ENCODE measurements at regions not wholly inside any gene's neighbourhood (a gene's known extent, or its start where the extent isn't known, plus 50 kb on each side); places are given as distances from the start of the nearest gene placed in this dataset.

DNA sequence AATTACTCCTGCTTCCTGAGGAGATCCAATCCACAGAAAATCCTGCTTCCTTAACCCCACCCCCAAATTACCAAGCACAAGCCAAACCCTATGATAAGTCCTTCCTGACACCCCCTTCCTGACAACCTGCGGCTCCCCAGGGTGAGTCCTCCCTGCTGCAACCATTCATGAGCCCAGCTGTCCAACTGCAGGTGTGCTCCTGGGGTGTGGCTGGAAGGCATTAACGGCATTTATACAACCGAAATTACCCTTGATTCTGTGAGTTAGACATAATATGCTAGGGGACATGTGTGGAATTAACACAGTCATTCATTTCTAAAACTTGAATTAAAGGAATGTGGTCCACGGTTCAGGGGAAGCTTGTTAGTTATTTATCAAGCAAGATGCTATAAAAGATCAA is 119.0 kb upstream of the ALKAL2 start:
- Mint-ChIP-seq H3K27ac (ENCODE audit: unreplicated experiment) (no peak overlapping the region), H3K9me3 (ENCODE audit: unreplicated experiment) (peaks cover 12% of the 10 kb centered on the region), H3K4me1 (ENCODE audit: low read depth, unreplicated experiment) (no peaks in the 10 kb centered on the region), H3K4me3 (ENCODE audit: unreplicated experiment) (no peak overlapping the region), H3K36me3 (ENCODE audit: low read depth, unreplicated experiment) (no peaks in the 10 kb centered on the region), H3K27me3 (ENCODE audit: low read depth, unreplicated experiment) (peaks cover 29% of the 10 kb centered on the region)
- Histone ChIP-seq H2AFZ (ENCODE audit: low read depth, low read length) (no peak overlapping the region), H3K27me3 (ENCODE audit: insufficient read depth, low read length) (peaks cover 4% of the 10 kb centered on the region), H3K9ac (ENCODE audit: low read length) (no peak overlapping the region), H3K79me2 (ENCODE audit: insufficient read depth, low read length) (no peaks in the 10 kb centered on the region), H3K4me1 (ENCODE audit: insufficient read depth, low read length) (no peaks in the 10 kb centered on the region), H3K9me3 (ENCODE audit: insufficient read depth, low read depth, low read length) (peaks cover 5% of the 10 kb centered on the region), H3K4me2 (ENCODE audit: low read length) (no peak overlapping the region), H3K4me3 (ENCODE audit: insufficient read depth, low read depth, low read length) (no peak overlapping the region), H3K27ac (ENCODE audit: low read depth, low read length) (no peak overlapping the region), H3K36me3 (ENCODE audit: insufficient read depth, low read length) (no peaks in the 10 kb centered on the region), H4K20me1 (ENCODE audit: insufficient read depth, low read length) (no peaks in the 10 kb centered on the region)
- FAIRE-seq (no peak), DNase-seq (ENCODE audit: low read depth) (no peak)
- TF ChIP-seq, protein P1, sequence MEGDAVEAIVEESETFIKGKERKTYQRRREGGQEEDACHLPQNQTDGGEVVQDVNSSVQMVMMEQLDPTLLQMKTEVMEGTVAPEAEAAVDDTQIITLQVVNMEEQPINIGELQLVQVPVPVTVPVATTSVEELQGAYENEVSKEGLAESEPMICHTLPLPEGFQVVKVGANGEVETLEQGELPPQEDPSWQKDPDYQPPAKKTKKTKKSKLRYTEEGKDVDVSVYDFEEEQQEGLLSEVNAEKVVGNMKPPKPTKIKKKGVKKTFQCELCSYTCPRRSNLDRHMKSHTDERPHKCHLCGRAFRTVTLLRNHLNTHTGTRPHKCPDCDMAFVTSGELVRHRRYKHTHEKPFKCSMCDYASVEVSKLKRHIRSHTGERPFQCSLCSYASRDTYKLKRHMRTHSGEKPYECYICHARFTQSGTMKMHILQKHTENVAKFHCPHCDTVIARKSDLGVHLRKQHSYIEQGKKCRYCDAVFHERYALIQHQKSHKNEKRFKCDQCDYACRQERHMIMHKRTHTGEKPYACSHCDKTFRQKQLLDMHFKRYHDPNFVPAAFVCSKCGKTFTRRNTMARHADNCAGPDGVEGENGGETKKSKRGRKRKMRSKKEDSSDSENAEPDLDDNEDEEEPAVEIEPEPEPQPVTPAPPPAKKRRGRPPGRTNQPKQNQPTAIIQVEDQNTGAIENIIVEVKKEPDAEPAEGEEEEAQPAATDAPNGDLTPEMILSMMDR (IDR thresholded peaks at IDR 0.05; ENCODE audit: insufficient read depth, low read depth, low read length), result no peak
- no peak for TF ChIP-seq EZH2 (IDR thresholded peaks at IDR 0.05; ENCODE audit: insufficient read depth, low read length)

DNA sequence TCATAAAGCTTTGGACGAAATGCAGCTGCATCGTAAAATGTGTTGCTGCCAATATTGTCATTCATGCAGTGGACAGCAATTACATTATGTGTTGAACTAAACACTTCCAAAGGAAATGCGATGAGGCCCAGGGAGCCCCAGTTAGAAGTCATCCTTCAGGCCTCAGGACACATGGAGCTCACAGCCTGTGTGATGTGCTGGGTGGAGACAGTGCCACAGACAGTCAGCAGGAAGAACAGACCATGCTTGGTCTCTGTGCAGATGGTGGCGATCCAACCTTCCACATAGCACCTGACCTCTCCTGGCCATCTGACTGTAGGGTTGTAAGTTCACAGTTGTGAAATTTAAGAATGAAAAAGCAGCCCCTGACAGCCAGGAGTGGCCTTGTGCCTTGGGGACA is 118.3 kb upstream of the ALKAL2 start:
- H3K4me3 ChIP-seq (ENCODE audit: insufficient read depth, low read depth, low read length), result no peak overlapping the region
- DNase-seq (ENCODE audit: low read depth), result no peak
- no peaks in the 10 kb centered on the region for H3K79me2 ChIP-seq (ENCODE audit: insufficient read depth, low read length)
- peaks cover 29% of the 10 kb centered on the region for H3K27me3 Mint-ChIP-seq (ENCODE audit: low read depth, unreplicated experiment)
- H3K4me2 ChIP-seq (ENCODE audit: low read length), result no peak overlapping the region
- no peak for FAIRE-seq
- no peaks in the 10 kb centered on the region for H3K4me1 ChIP-seq (ENCODE audit: insufficient read depth, low read length)
- no peak overlapping the region for H3K27ac ChIP-seq (ENCODE audit: low read depth, low read length)
- no peaks in the 10 kb centered on the region for H3K36me3 ChIP-seq (ENCODE audit: insufficient read depth, low read length)
- H3K4me1 Mint-ChIP-seq (ENCODE audit: low read depth, unreplicated experiment), result no peaks in the 10 kb centered on the region
- H4K20me1 ChIP-seq (ENCODE audit: insufficient read depth, low read length), result no peaks in the 10 kb centered on the region
- peaks cover 5% of the 10 kb centered on the region for H3K9me3 ChIP-seq (ENCODE audit: insufficient read depth, low read depth, low read length)
- H2AFZ ChIP-seq (ENCODE audit: low read depth, low read length), result no peak overlapping the region
- no peak overlapping the region for H3K4me3 Mint-ChIP-seq (ENCODE audit: unreplicated experiment)
- TF ChIP-seq, protein P1 (IDR thresholded peaks at IDR 0.05; ENCODE audit: insufficient read depth, low read depth, low read length), result no peak
- TF ChIP-seq EZH2 (IDR thresholded peaks at IDR 0.05; ENCODE audit: insufficient read depth, low read length), result no peak
- H3K27me3 ChIP-seq (ENCODE audit: insufficient read depth, low read length), result peaks cover 4% of the 10 kb centered on the region
- no peaks in the 10 kb centered on the region for H3K36me3 Mint-ChIP-seq (ENCODE audit: low read depth, unreplicated experiment)
- no peak overlapping the region for H3K9ac ChIP-seq (ENCODE audit: low read length)
- peaks cover 13% of the 10 kb centered on the region for H3K9me3 Mint-ChIP-seq (ENCODE audit: unreplicated experiment)
- H3K27ac Mint-ChIP-seq (ENCODE audit: unreplicated experiment), result no peak overlapping the region

DNA sequence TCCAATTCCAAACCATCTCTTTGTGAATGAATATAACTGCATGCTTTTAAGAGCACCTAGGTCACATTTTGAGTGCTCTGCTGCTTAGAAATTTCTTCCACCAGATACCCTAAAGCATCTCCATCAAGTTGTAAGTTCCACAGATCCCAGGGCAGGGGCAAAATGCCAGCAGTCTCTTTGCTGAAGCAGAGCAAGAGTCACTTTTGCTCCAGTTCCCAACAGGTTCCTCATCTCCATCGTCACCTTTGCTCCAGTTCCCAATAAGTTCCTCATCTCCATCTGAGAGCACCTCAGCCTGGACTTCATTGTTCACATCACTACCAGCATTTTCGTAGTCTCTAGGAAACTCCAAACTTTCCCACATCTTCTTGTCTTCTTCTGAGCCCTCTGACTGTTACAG is 116.7 kb upstream of the ALKAL2 start:
- Mint-ChIP-seq H3K4me3 (ENCODE audit: unreplicated experiment) (no peak overlapping the region), H3K27ac (ENCODE audit: unreplicated experiment) (no peak overlapping the region), H3K27me3 (ENCODE audit: low read depth, unreplicated experiment) (peaks cover 29% of the 10 kb centered on the region), H3K4me1 (ENCODE audit: low read depth, unreplicated experiment) (no peaks in the 10 kb centered on the region), H3K9me3 (ENCODE audit: unreplicated experiment) (peaks cover 13% of the 10 kb centered on the region), H3K36me3 (ENCODE audit: low read depth, unreplicated experiment) (no peaks in the 10 kb centered on the region)
- TF ChIP-seq, protein P1 (IDR thresholded peaks at IDR 0.05; ENCODE audit: insufficient read depth, low read depth, low read length), result no peak
- TF ChIP-seq EZH2 (IDR thresholded peaks at IDR 0.05; ENCODE audit: insufficient read depth, low read length), result no peak
- Histone ChIP-seq H3K4me1 (ENCODE audit: insufficient read depth, low read length) (no peaks in the 10 kb centered on the region), H3K36me3 (ENCODE audit: insufficient read depth, low read length) (no peaks in the 10 kb centered on the region), H3K27me3 (ENCODE audit: insufficient read depth, low read length) (peaks cover 4% of the 10 kb centered on the region), H4K20me1 (ENCODE audit: insufficient read depth, low read length) (no peaks in the 10 kb centered on the region), H3K9me3 (ENCODE audit: insufficient read depth, low read depth, low read length) (no peaks in the 10 kb centered on the region), H3K9ac (ENCODE audit: low read length) (no peak overlapping the region), H3K79me2 (ENCODE audit: insufficient read depth, low read length) (no peaks in the 10 kb centered on the region), H3K27ac (ENCODE audit: low read depth, low read length) (no peak overlapping the region), H3K4me3 (ENCODE audit: insufficient read depth, low read depth, low read length) (no peak overlapping the region), H2AFZ (ENCODE audit: low read depth, low read length) (no peak overlapping the region), H3K4me2 (ENCODE audit: low read length) (no peak overlapping the region)
- FAIRE-seq, result no peak
- DNase-seq (ENCODE audit: low read depth), result no peak

Measured in astrocyte (in vitro differentiated cells and primary cell).